ENCODE measurements at regions not wholly inside any gene's neighbourhood (a gene's known extent, or its start where the extent isn't known, plus 50 kb on each side); places are given as distances from the start of the nearest gene placed in this dataset.

- DNase-seq (ENCODE audit: low read depth, low spot score) (no peak), ATAC-seq (no peak), FAIRE-seq (no peak)
- Histone ChIP-seq H3K27ac (ENCODE audit: control insufficient read depth, insufficient read depth) (no peak overlapping the region), H3K4me2 (ENCODE audit: control insufficient read depth, insufficient read depth) (no peak overlapping the region), H3K79me2 (ENCODE audit: control insufficient read depth, insufficient read depth, low read length) (no peaks in the 10 kb centered on the region), H2AFZ (ENCODE audit: control insufficient read depth, low read depth, low read length) (no peak overlapping the region), H4K20me1 (ENCODE audit: control insufficient read depth, insufficient read depth) (no peaks in the 10 kb centered on the region), H3K27me3 (replicated peaks in 1 of 2; ENCODE audit: control insufficient read depth in 2 of 2, insufficient read depth in 2 of 2, low read length in 1 of 2) (no peaks in the 10 kb centered on the region; a peak in 1 of 4 replicates), H3K9me3 (replicated peaks; ENCODE audit: control insufficient read depth, insufficient read depth, low read length) (no peaks in the 10 kb centered on the region), H3K4me1 (ENCODE audit: control insufficient read depth, insufficient read depth, low read length) (no peaks in the 10 kb centered on the region), H3K36me3 (ENCODE audit: control insufficient read depth in 2 of 2, insufficient read depth in 2 of 2, low read length in 1 of 2) (no peaks in the 10 kb centered on the region), H3K9ac (ENCODE audit: control insufficient read depth, insufficient read depth, low read length) (no peak overlapping the region), H3K4me3 (no peak overlapping the region)
- ChIA-PET SMC1A (ENCODE audit: uncharacterized antibody, unreplicated experiment) (no interaction called here), CTCF (no interaction called here), RAD21 (ENCODE audit: unreplicated experiment) (no interaction called here), POLR2A (no interaction called here)
- intact Hi-C loops (cut with micrococcal nuclease; ENCODE audit: unreplicated experiment): loop anchor here (10.0 kb wide), 1 partner anchor 60 kb away; no protein-coding TSS in a partner anchor
- in situ Hi-C loops (cut with MboI): no loop called here
- BruUV-seq (replicated peaks): no TSS peak
- TF ChIP-seq, protein P1, sequence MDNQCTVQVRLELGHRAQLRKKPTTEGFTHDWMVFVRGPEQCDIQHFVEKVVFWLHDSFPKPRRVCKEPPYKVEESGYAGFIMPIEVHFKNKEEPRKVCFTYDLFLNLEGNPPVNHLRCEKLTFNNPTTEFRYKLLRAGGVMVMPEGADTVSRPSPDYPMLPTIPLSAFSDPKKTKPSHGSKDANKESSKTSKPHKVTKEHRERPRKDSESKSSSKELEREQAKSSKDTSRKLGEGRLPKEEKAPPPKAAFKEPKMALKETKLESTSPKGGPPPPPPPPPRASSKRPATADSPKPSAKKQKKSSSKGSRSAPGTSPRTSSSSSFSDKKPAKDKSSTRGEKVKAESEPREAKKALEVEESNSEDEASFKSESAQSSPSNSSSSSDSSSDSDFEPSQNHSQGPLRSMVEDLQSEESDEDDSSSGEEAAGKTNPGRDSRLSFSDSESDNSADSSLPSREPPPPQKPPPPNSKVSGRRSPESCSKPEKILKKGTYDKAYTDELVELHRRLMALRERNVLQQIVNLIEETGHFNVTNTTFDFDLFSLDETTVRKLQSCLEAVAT (IDR thresholded peaks at IDR 0.05): no peak
- no peak for TF ChIP-seq SPI1 (IDR thresholded peaks at IDR 0.05; ENCODE audit: borderline replicate concordance, insufficient read depth, low read depth, low read length)
- no peak for TF ChIP-seq TAF1 (IDR thresholded peaks at IDR 0.05; ENCODE audit: borderline replicate concordance, low read depth, low read length)
- no peak for TF ChIP-seq DPF2 (IDR thresholded peaks at IDR 0.05)
- TF ChIP-seq ZSCAN29 (IDR thresholded peaks at IDR 0.05): no peak
- TF ChIP-seq FOS (IDR thresholded peaks at IDR 0.05; ENCODE audit: borderline replicate concordance, extremely low read depth, insufficient read length): no peak
- no peak for TF ChIP-seq ZNF207 (IDR thresholded peaks at IDR 0.05; ENCODE audit: borderline replicate concordance)
- TF ChIP-seq E4F1 (IDR thresholded peaks at IDR 0.05; ENCODE audit: borderline replicate concordance, partially characterized antibody): no peak
- no peak for TF ChIP-seq HDGF (IDR thresholded peaks at IDR 0.05)
- TF ChIP-seq ZNF384 (IDR thresholded peaks at IDR 0.05; ENCODE audit: borderline replicate concordance, low read depth, low read length): no peak
- WGBS (ENCODE audit: insufficient coverage, insufficient replicate concordance, low lambda C conversion rate, missing lambda C conversion rate): 28% methylated on average over 3 of the region's 3 CpGs
Observed at GRCh38 chr18:73884868-73885267, 262.8 kb downstream of the FBXO15 start.
